Tibial nerve (tissue), 4 donors: ENCODE measurements at regions not wholly inside any gene's neighbourhood (a gene's known extent, or its start where the extent isn't known, plus 50 kb on each side); places are given as distances from the start of the nearest gene placed in this dataset.

ENCODE experiments used
- CTCF ChIP-seq, 5 experiments: fragments of 200-600 bp in 3 of 5; fragments of 450-650 bp in 2 of 5; sonication (generic) in 3 of 5; IDR thresholded peaks; one replicate each; pipeline ENCODE4 v1.5.1; 2016 to 2019; ENCODE audit warnings: antibody characterized with exemption in 5 of 5, mild to moderate bottlenecking in 3 of 5, moderate library complexity in 2 of 5
- EP300 ChIP-seq, 2 donors: sonication (generic); formaldehyde crosslinking; IDR thresholded peaks; one replicate each; pipeline ENCODE4 v1.6.1; 2017; ENCODE audit warnings: antibody characterized with exemption in 2 of 2, mild to moderate bottlenecking in 1 of 2

- TF ChIP-seq CTCF (IDR thresholded peaks at IDR 0.05) (no peak), EP300 (IDR thresholded peaks at IDR 0.05) (no peak)
Observed at GRCh38 chr2:107698861-107699260, 127.8 kb upstream of the RGPD4 start.
